ENCODE measurements at regions not wholly inside any gene's neighbourhood (a gene's known extent, or its start where the extent isn't known, plus 50 kb on each side); places are given as distances from the start of the nearest gene placed in this dataset.

- DNase-seq, result no peak
Measured at GRCh38 chr13:39159846-39160370, 121.7 kb downstream of the NHLRC3 start.

- DNase-seq, result no peak
Measured at GRCh38 chr13:39167018-39167417, 128.8 kb downstream of the NHLRC3 start.

GRCh38 chr13:39170711-39171110 lies 132.5 kb downstream of the NHLRC3 start:
- peak in 1 of 2 donors; percentile 21 for DNase-seq

- DNase-seq, result no peak
Measured at GRCh38 chr13:39185326-39185725, 147.1 kb downstream of the NHLRC3 start.

- peak in 1 of 2 donors; percentile 52 for DNase-seq
Measured at GRCh38 chr13:39186205-39186875, 148.1 kb downstream of the NHLRC3 start.

- DNase-seq, result no peak
Measured at GRCh38 chr13:39189778-39190177, 151.5 kb downstream of the NHLRC3 start.

- DNase-seq, result no peak
Measured at GRCh38 chr13:39196965-39197646, 158.8 kb downstream of the NHLRC3 start.

GRCh38 chr13:39197647-39198007 lies 159.4 kb downstream of the NHLRC3 start:
- no peak for DNase-seq

- DNase-seq, result no peak
Measured at GRCh38 chr13:39200249-39200910, 162.1 kb downstream of the NHLRC3 start.

GRCh38 chr13:39201180-39201579 lies 162.9 kb downstream of the NHLRC3 start:
- DNase-seq, result peak in 1 of 2 donors; percentile 48

GRCh38 chr13:39202746-39203145 lies 164.5 kb downstream of the NHLRC3 start:
- DNase-seq, result no peak

GRCh38 chr13:39208636-39209035 lies 170.4 kb downstream of the NHLRC3 start:
- DNase-seq, result no peak

- DNase-seq, result peak; percentile 71 to 88
Measured at GRCh38 chr13:39209731-39210531, 171.7 kb downstream of the NHLRC3 start.

- DNase-seq, result no peak
Measured at GRCh38 chr13:39210961-39211534, 172.8 kb downstream of the NHLRC3 start.

- no peak for DNase-seq
Measured at GRCh38 chr13:39215971-39216370, 177.7 kb downstream of the NHLRC3 start.

GRCh38 chr13:39217471-39217870 lies 179.2 kb downstream of the NHLRC3 start:
- no peak for DNase-seq

GRCh38 chr13:39224671-39225240 lies 186.5 kb downstream of the NHLRC3 start:
- peak; percentile 41 to 46 for DNase-seq

- no peak for DNase-seq
Measured at GRCh38 chr13:39225860-39226259, 187.6 kb downstream of the NHLRC3 start.

- no peak for DNase-seq
Measured at GRCh38 chr13:39226359-39226758, 188.1 kb downstream of the NHLRC3 start.

- DNase-seq, result no peak
Measured at GRCh38 chr13:39232401-39232980, 194.2 kb downstream of the NHLRC3 start.

- DNase-seq, result no peak
Measured at GRCh38 chr13:39232999-39233398, 194.7 kb downstream of the NHLRC3 start.
